PFSK-1 (cell line): ENCODE measurements at regions not wholly inside any gene's neighbourhood (a gene's known extent, or its start where the extent isn't known, plus 50 kb on each side); places are given as distances from the start of the nearest gene placed in this dataset.

Experiments
- FOXP2 ChIP-seq: optimal IDR thresholded peaks from 2 replicates; pipeline ENCODE3; 2011; ENCODE audit warnings: borderline replicate concordance, control low read depth, inconsistent platforms; ENCODE audit not compliant: insufficient read depth; ENCODE audit errors: extremely low read length, extremely low read depth
- POLR2AphosphoS5 ChIP-seq: IDR thresholded peaks from 2 replicates; pipeline ENCODE4 v1.6.1; 2012; ENCODE audit warnings: low read depth, mild to moderate bottlenecking, control low read depth, low read length, moderate library complexity
- SIN3A ChIP-seq: IDR thresholded peaks from 2 replicates; pipeline ENCODE4 v1.6.1; 2012; ENCODE audit warnings: mild to moderate bottlenecking, low read length, moderate library complexity, borderline replicate concordance; ENCODE audit not compliant: insufficient read depth
- TAF1 ChIP-seq: IDR thresholded peaks from 2 replicates; pipeline ENCODE4 v1.6.1; 2012; ENCODE audit warnings: low read length, control low read depth, borderline replicate concordance; ENCODE audit not compliant: insufficient read depth
- TF ChIP-seq, protein P1 (sequence below), 2 experiments: IDR thresholded peaks; 2 replicates each; pipeline versions ENCODE4 v1.6.1 to v1.8.0; 2011 to 2012; ENCODE audit warnings: low read depth in 2 of 2, low read length in 2 of 2, control low read depth in 1 of 2, inconsistent platforms in 1 of 2, mild to moderate bottlenecking in 1 of 2, moderate library complexity in 1 of 2; ENCODE audit not compliant: insufficient read depth in 1 of 2

GRCh38 chr20:53824779-53825178 lies 231.1 kb upstream of the ZNF217 start:
- TF ChIP-seq, protein P1, sequence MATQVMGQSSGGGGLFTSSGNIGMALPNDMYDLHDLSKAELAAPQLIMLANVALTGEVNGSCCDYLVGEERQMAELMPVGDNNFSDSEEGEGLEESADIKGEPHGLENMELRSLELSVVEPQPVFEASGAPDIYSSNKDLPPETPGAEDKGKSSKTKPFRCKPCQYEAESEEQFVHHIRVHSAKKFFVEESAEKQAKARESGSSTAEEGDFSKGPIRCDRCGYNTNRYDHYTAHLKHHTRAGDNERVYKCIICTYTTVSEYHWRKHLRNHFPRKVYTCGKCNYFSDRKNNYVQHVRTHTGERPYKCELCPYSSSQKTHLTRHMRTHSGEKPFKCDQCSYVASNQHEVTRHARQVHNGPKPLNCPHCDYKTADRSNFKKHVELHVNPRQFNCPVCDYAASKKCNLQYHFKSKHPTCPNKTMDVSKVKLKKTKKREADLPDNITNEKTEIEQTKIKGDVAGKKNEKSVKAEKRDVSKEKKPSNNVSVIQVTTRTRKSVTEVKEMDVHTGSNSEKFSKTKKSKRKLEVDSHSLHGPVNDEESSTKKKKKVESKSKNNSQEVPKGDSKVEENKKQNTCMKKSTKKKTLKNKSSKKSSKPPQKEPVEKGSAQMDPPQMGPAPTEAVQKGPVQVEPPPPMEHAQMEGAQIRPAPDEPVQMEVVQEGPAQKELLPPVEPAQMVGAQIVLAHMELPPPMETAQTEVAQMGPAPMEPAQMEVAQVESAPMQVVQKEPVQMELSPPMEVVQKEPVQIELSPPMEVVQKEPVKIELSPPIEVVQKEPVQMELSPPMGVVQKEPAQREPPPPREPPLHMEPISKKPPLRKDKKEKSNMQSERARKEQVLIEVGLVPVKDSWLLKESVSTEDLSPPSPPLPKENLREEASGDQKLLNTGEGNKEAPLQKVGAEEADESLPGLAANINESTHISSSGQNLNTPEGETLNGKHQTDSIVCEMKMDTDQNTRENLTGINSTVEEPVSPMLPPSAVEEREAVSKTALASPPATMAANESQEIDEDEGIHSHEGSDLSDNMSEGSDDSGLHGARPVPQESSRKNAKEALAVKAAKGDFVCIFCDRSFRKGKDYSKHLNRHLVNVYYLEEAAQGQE (IDR thresholded peaks at IDR 0.05; ENCODE audit: insufficient read depth in 1 of 2, low read depth in 2 of 2, low read length in 2 of 2): no peak
- TF ChIP-seq FOXP2: no peak
- no peak for TF ChIP-seq SIN3A
- no peak for TF ChIP-seq POLR2AphosphoS5
- TF ChIP-seq TAF1: no peak

DNA sequence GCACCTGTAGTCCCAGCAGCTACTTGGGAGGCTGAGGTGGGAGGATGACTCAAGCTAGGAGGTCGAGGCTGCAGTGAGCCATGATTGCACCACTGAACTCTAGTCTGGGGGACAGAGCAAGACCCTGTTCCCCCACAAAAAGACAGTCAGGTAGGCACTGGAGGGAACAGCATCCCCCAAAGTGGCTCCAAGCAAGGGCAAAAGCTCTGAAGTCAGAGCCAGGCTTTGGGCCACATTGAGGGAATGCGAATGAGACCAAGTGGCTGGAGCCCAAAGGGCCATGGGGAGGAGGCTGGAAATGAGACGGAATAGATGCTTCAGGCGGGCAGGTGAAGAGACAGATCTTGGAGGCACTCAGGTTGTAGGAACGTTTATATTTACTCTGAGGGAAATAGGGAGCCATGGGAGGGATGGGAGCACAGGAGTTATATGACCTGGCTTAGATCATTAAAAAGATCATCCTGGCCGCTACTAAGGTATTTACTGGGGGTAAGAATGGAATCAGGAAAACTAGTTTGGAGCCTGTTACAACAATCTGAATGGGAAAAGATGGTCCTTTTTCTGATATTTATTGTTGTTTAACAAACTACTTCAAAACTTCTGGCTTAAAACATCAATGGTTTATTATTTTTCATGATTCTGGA lies 229.6 kb upstream of the ZNF217 start:
- no peak for TF ChIP-seq SIN3A
- no peak for TF ChIP-seq TAF1
- TF ChIP-seq, protein P1 (IDR thresholded peaks at IDR 0.05; ENCODE audit: insufficient read depth in 1 of 2, low read depth in 2 of 2, low read length in 2 of 2): no peak
- TF ChIP-seq POLR2AphosphoS5: no peak
- no peak for TF ChIP-seq FOXP2

DNA sequence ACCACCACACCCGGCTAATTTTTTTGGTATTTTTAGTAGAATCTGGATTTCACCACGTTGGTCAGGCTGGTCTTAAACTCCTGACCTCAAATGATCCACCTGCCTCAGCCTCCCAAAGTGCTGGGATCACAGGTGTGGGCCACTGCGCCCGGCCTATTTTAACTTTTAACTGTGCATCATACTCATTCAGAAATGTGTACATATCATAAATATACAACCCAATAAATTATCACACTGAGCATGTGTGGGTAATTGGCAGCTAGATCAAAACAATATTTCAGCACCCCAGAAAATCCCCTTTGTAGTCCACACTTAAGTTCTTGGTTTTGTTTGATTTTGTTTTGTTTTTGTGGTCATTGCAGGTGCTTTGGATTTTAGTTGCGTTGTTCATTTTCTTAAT lies 228.9 kb upstream of the ZNF217 start:
- TF ChIP-seq, protein P1 (IDR thresholded peaks at IDR 0.05; ENCODE audit: insufficient read depth in 1 of 2, low read depth in 2 of 2, low read length in 2 of 2): no peak
- no peak for TF ChIP-seq SIN3A
- no peak for TF ChIP-seq POLR2AphosphoS5
- no peak for TF ChIP-seq TAF1
- TF ChIP-seq FOXP2: no peak

GRCh38 chr20:53819973-53820451 lies 226.4 kb upstream of the ZNF217 start:
- TF ChIP-seq FOXP2: no peak
- TF ChIP-seq, protein P1 (IDR thresholded peaks at IDR 0.05; ENCODE audit: insufficient read depth in 1 of 2, low read depth in 2 of 2, low read length in 2 of 2): no peak
- TF ChIP-seq SIN3A: no peak
- no peak for TF ChIP-seq POLR2AphosphoS5
- TF ChIP-seq TAF1: no peak
